Superior temporal gyrus (tissue), 1 donor: ENCODE measurements at regions not wholly inside any gene's neighbourhood (a gene's known extent, or its start where the extent isn't known, plus 50 kb on each side); places are given as distances from the start of the nearest gene placed in this dataset.

Source experiments
- DNase-seq: peaks from one replicate; pipeline ENCODE4 v3.0.0-alpha.2; 2016; ENCODE audit errors: extremely low spot score

DNA sequence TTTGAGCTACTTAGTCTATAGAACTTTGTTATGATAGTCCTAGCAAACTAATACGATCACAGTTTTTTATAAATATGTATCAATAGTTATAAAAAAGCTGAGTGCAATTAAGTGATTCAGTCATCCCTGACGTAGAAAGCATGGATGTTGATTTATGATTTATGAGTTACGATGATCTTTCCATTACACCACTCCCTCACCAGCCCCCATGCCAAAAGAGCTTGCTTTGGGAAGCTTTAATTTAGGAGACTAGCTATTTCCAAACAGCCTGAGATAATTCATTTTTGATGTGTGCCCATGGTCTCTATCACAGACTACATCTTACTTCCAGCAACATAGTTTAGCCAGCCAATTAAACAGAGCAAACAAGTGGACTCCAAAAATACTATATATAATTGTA lies 256.8 kb downstream of the GABRG2 start:
- no peak for DNase-seq

DNA sequence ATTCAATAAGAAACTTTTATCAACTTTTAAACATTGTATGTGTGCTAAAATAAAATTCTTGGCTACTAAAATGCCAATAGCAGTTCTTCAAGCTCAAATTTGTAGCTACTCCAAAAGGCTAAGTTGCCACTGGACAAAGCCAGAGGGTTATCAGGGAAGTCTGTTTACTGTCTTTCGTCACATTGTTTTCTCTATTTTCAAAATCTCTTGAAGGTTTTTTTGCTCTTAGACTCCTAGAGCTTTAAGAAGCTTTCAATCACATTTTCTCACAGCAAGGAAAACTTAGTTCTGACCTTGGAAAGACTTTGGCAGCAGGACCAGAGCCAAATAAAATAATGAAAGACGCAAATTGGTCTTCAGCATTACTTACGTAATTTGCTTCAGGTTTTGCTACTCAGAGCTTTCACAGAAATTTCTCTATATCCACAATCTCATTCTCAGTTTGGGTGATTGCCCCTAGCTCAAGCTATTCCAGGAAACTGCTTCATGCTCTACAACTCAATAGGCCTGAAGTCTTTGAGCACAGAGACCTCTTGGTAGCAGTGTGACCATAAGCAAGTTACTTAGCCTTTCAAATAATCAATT lies 257.7 kb downstream of the GABRG2 start:
- no peak for DNase-seq

GRCh38 chr5:162334944-162335343 lies 267.4 kb downstream of the GABRG2 start:
- no peak for DNase-seq

- no peak for DNase-seq
Measured at GRCh38 chr5:162360373-162360931, 292.9 kb downstream of the GABRG2 start.

- no peak for DNase-seq
Measured at GRCh38 chr5:162372256-162372655, 304.7 kb downstream of the GABRG2 start.

DNA sequence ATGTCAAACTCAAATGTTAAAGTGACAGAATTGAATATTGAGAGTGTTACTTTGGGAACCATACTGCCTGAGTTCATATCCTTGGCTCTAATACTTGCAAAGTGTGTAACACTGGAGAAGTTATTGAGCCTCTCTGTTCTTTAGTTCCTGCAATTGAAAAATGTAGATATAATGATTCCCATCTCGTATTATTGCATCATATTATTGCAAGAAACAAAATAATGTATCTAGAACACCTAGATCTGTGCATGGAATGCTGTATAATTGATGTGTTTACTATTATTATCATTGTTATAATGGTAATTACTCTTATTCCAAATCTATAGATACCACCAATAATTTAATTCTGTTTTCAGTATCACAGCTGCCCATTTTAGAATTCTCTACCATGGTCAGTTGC lies 310.3 kb downstream of the GABRG2 start:
- DNase-seq, result no peak

- DNase-seq, result no peak
Measured at GRCh38 chr5:162382839-162383238, 315.3 kb downstream of the GABRG2 start.

DNA sequence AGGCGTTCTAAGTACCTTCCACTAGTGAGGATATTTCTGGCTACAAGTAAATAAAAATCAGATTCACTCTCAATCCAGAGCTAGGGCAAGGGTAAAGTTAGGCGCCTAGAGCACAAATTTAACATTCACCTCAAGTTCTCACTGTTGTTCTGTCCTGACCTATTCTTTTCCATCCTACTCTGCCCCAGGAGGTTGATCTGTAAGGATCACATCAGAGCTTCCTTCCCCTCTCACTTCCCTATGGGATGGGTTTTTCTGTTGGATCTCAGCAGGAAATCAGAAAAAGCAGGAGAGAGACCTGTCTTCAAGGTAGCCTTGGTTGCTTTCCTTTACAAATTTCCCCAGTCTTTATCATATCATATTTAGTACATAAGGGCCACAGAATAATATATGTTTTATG lies 316.7 kb downstream of the GABRG2 start:
- DNase-seq, result no peak

- DNase-seq, result peak; percentile 45
Measured at GRCh38 chr5:162391833-162392232, 324.3 kb downstream of the GABRG2 start.

- DNase-seq, result no peak
Measured at GRCh38 chr5:162392336-162392735, 324.8 kb downstream of the GABRG2 start.

- no peak for DNase-seq
Measured at GRCh38 chr5:162393534-162393933, 326.0 kb downstream of the GABRG2 start.

DNA sequence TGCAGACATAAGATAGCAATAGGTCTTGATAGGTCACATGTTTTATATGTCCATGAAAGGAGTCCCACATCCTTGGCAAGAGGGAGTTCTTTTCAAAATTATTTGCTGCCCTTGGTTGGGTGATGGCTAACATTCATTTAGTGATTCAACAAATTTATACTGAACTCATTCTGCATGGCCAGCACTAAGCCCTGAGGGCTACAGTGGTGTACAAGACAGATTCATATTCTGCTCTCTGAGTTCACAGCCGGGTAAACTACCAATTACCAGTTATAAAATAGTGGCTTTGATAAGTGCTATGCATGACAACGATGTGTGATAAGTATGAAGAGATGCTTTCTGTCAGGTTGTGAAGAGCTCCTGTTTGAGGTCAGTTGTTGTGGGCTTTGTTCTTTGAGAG lies 340.0 kb downstream of the GABRG2 start:
- no peak for DNase-seq

GRCh38 chr5:162410365-162410764 lies 342.8 kb downstream of the GABRG2 start:
- no peak for DNase-seq

- DNase-seq, result no peak
Measured at GRCh38 chr5:162429142-162429541, 361.6 kb downstream of the GABRG2 start.

DNA sequence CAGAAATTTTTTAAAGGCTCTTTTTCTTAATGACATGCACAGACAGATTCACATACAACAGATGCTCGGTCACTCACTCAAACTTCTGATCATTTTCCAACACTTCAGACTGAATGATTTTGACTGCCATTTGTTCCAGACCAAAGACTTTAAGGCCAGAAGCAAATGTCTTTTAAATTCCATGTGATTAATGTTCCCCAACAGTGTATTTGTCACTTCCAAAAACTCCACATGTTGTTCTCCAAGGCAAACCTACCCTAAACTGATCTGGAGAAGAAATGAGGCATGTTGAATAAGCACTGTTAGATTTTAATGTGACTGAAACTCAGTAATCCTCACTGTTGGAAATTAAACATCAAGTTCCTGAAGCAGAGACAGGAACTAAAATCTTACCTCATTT lies 366.7 kb downstream of the GABRG2 start:
- no peak for DNase-seq

GRCh38 chr5:162436055-162436454 lies 368.5 kb downstream of the GABRG2 start:
- DNase-seq, result no peak

- DNase-seq, result no peak
Measured at GRCh38 chr5:162444129-162444762, 376.7 kb downstream of the GABRG2 start.

GRCh38 chr5:162456086-162456485 lies 388.5 kb downstream of the GABRG2 start:
- DNase-seq, result no peak

DNA sequence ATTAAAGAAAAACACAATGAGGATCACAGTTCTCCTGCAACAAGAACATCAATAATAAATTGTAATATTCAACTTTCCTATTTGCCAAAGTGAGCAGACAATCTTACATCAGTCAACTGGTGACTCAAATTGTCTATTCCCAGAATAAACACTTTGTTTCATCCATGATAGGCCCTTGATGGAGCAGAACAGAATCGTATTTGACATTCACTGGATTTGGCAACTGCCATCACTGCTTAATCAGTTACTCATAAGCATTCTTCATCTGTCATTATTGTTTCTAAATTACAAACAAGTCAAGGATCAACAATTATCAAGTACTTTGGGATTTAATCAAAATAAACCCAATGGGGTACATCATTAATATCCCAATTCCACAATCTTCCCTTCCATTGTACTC lies 398.4 kb downstream of the GABRG2 start:
- DNase-seq, result no peak

DNA sequence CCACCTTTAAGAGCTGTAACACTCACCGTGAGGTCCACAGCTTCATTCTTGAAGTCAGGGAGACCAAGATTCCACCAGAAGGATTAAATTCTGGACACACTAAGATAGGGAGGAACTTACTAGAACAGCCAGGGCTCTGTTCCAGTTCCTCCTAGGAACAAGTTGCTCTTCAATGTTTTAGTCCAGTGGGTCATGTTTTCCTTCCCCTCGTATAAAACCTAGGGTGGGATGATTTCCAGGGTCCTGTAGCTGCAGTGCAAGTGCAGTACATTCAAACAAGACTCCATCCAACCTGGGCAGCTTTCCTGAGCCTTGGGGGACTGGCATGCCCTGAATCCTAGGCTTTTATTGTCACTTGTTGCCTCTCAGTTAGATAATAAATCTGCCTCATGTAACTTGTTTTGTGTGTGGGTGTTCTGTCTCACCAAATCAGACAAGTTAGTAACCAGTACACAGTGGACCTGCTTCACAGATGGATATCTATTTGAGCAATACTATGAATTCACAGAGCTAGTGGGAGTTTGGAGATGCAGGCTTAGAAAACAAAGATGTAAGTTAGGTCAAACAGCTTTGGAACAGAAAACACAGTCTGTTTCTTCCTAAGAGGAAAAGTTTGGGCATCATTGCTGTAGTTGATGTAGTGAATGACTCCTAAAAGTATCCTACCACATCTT lies 405.6 kb downstream of the GABRG2 start:
- DNase-seq, result peak; percentile 55

GRCh38 chr5:162474239-162474638 lies 406.7 kb downstream of the GABRG2 start:
- DNase-seq, result no peak

- no peak for DNase-seq
Measured at GRCh38 chr5:162484095-162484494, 416.5 kb downstream of the GABRG2 start.

- no peak for DNase-seq
Measured at GRCh38 chr5:162484986-162485385, 417.4 kb downstream of the GABRG2 start.
